Ishikawa (cell line): ENCODE measurements at regions not wholly inside any gene's neighbourhood (a gene's known extent, or its start where the extent isn't known, plus 50 kb on each side); places are given as distances from the start of the nearest gene placed in this dataset.

Experiments
- CEBPB ChIP-seq: IDR thresholded peaks from 2 replicates; pipeline ENCODE4 v1.6.1; 2012
- CREB1 ChIP-seq: IDR thresholded peaks from 2 replicates; pipeline ENCODE4 v1.6.1; 2012; ENCODE audit warnings: low read depth
- EGR1 ChIP-seq: IDR thresholded peaks from 2 replicates; pipeline ENCODE4 v1.6.1; 2012
- EP300 ChIP-seq: IDR thresholded peaks from 2 replicates; pipeline ENCODE4 v1.6.1; 2012; ENCODE audit warnings: borderline replicate concordance
- FOXM1 ChIP-seq: IDR thresholded peaks from 2 replicates; pipeline ENCODE4 v1.6.1; 2012; ENCODE audit warnings: low read depth, borderline replicate concordance
- MAX ChIP-seq: IDR thresholded peaks from 2 replicates; pipeline ENCODE4 v1.6.1; 2012
- NFIC ChIP-seq: IDR thresholded peaks from 2 replicates; pipeline ENCODE4 v1.6.1; 2012
- RAD21 ChIP-seq: IDR thresholded peaks from 2 replicates; pipeline ENCODE4 v1.6.1; 2012; ENCODE audit warnings: low read depth
- REST ChIP-seq: IDR thresholded peaks from 2 replicates; pipeline ENCODE4 v1.6.1; 2012; ENCODE audit warnings: low read depth, mild to moderate bottlenecking
- TAF1 ChIP-seq: IDR thresholded peaks from 2 replicates; pipeline ENCODE4 v1.6.1; 2012; ENCODE audit warnings: low read depth, mild to moderate bottlenecking
- TCF12 ChIP-seq: IDR thresholded peaks from 2 replicates; pipeline ENCODE4 v1.6.1; 2012; ENCODE audit warnings: low read depth
- TEAD4 ChIP-seq: IDR thresholded peaks from 2 replicates; pipeline ENCODE4 v1.6.1; 2012
- USF1 ChIP-seq: IDR thresholded peaks from 2 replicates; pipeline ENCODE4 v1.6.1; 2012
- YY1 ChIP-seq: IDR thresholded peaks from 2 replicates; pipeline ENCODE4 v1.6.1; 2012; ENCODE audit warnings: low read depth
- ZBTB7A ChIP-seq: IDR thresholded peaks from 2 replicates; pipeline ENCODE4 v1.6.1; 2012; ENCODE audit warnings: low read depth

GRCh38 chr13:79096099-79096498 lies 310.0 kb downstream of the RBM26 start:
- TF ChIP-seq TCF12 (no peak), ZBTB7A (no peak), EP300 (no peak), USF1 (no peak), TEAD4 (no peak), CREB1 (no peak), FOXM1 (no peak), YY1 (no peak), EGR1 (no peak), RAD21 (no peak), NFIC (no peak), TAF1 (no peak), MAX (no peak), CEBPB (no peak), REST (no peak)

- TF ChIP-seq REST (no peak), YY1 (no peak), TCF12 (no peak), EP300 (no peak)
These were observed 315.4 kb downstream of the RBM26 start for GRCh38 chr13:79090552-79091124.

- TF ChIP-seq REST (no peak), ZBTB7A (no peak), RAD21 (no peak), TAF1 (no peak), YY1 (no peak), FOXM1 (no peak), CEBPB (no peak), USF1 (no peak), TEAD4 (no peak), TCF12 (no peak), EGR1 (no peak), CREB1 (no peak), NFIC (no peak), EP300 (no peak), MAX (no peak)
These were observed 321.1 kb downstream of the RBM26 start for GRCh38 chr13:79084802-79085424.

- TF ChIP-seq NFIC (no peak), CREB1 (no peak), FOXM1 (no peak), REST (no peak), RAD21 (no peak), MAX (no peak), CEBPB (no peak), TCF12 (no peak), TAF1 (no peak), EGR1 (no peak)
These were observed 324.1 kb downstream of the RBM26 start for GRCh38 chr13:79081942-79082341.
